Transverse colon (tissue), 4 donors: ENCODE measurements at regions not wholly inside any gene's neighbourhood (a gene's known extent, or its start where the extent isn't known, plus 50 kb on each side); places are given as distances from the start of the nearest gene placed in this dataset.

ENCODE experiments used
- DNase-seq: peaks from one replicate; pipeline ENCODE4 v3.0.0-alpha.2; 2019
- H3K27ac ChIP-seq, 4 donors: fragments of 200-600 bp; sonication (generic); 2 replicates each; pipeline ENCODE4 v1.5.1; 2016 to 2018; ENCODE audit warnings: inconsistent platforms in 4 of 4
- H3K27me3 ChIP-seq: fragments of 200-600 bp; sonication (generic); 2 replicates; pipeline ENCODE4 v1.5.1; 2017; ENCODE audit warnings: inconsistent platforms
- H3K36me3 ChIP-seq, 4 donors: fragments of 200-600 bp; sonication (generic); 2 replicates each; pipeline ENCODE4 v1.5.1; 2017 to 2019; ENCODE audit warnings: inconsistent platforms in 4 of 4
- H3K4me1 ChIP-seq, 4 donors: fragments of 200-600 bp; sonication (generic); 2 replicates each; pipeline ENCODE4 v1.5.1; 2017 to 2020; ENCODE audit warnings: inconsistent platforms in 4 of 4
- H3K4me3 ChIP-seq, 4 donors: fragments of 200-600 bp; sonication (generic); 1 replicate in 1 of 4; 2 replicates in 3 of 4; pipeline versions ENCODE4 v1.5.1 to v1.6.1; 2017 to 2019; ENCODE audit warnings: inconsistent platforms in 4 of 4
- H3K9me3 ChIP-seq, 2 donors: fragments of 200-600 bp; sonication (generic); 2 replicates each; pipeline ENCODE4 v1.5.1; 2017 to 2019; ENCODE audit warnings: inconsistent platforms in 2 of 2
- EP300 ChIP-seq: sonication (generic); formaldehyde crosslinking; IDR thresholded peaks from one replicate; pipeline ENCODE4 v1.6.1; 2017; ENCODE audit warnings: antibody characterized with exemption, low read depth
- POLR2A ChIP-seq: fragments of 450-650 bp; IDR thresholded peaks from one replicate; pipeline ENCODE4 v1.6.1; 2016; ENCODE audit warnings: antibody characterized with exemption, mild to moderate bottlenecking, moderate library complexity
- POLR2AphosphoS5 ChIP-seq, 3 donors: sonication (generic); formaldehyde crosslinking; IDR thresholded peaks; one replicate each; pipeline ENCODE4 v1.6.1; 2016; ENCODE audit warnings: antibody characterized with exemption in 3 of 3
- WGBS, 2 donors: methylation state at CpG; one replicate each; pipeline ENCODE4 v1.1.5; 2018; ENCODE audit warnings: low coverage in 1 of 2; 5-methylcytosine and 5-hydroxymethylcytosine counted together
- in situ Hi-C, 4 donors: fragments of 200-750 bp; cut with MboI; loops; one replicate each; pipeline versions ENCODE4 v1.15.0 to v1.15.1; 2017; ENCODE audit warnings: low sequenced_read_pairs in 3 of 4, low pct_ligation_motif_present in 1 of 4, low pct_unique_long_range_greater_than_20kb in 1 of 4
- intact Hi-C: fragments of 100-400 bp; cut with DNase I; formaldehyde crosslinking; loops from one replicate; pipeline ENCODE4 v1.15.1; 2023; ENCODE audit warnings: low total_unique reads
- TF ChIP-seq, protein P1 (sequence below), 5 experiments: fragments of 200-600 bp in 3 of 5; fragments of 450-650 bp in 2 of 5; sonication (generic) in 3 of 5; IDR thresholded peaks; 1 replicate in 2 of 5; 2 replicates in 3 of 5; pipeline ENCODE4 v1.5.1; 2016 to 2017; ENCODE audit warnings: antibody characterized with exemption in 5 of 5, inconsistent platforms in 3 of 5, mild to moderate bottlenecking in 2 of 5, moderate library complexity in 1 of 5

DNA sequence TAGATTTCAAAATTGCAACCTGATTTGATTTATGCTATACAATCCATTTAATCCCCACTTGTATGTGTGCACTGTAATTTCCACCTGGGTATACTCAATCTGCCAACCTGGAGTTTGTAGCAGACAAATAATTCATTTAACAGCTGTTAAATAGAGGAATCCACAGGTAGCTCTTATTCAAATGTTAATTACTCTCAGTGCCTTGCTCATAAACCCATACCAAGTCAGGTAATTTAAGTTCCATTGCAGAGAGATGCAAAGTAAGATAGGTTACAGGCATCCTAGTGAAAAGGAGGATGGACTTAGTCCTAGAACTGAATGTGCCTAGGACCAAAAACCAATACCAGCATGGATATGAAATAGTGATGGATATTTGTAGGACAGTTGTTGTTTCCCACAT lies 674.2 kb downstream of the TBL1XR1 start:
- no peak for TF ChIP-seq EP300
- Histone ChIP-seq H3K36me3 (no peaks in the 10 kb centered on the region), H3K4me1 (no peaks in the 10 kb centered on the region), H3K4me3 (no peak overlapping the region), H3K9me3 (no peaks in the 10 kb centered on the region), H3K27me3 (no peaks in the 10 kb centered on the region), H3K27ac (no peak overlapping the region)
- no peak for DNase-seq
- intact Hi-C loops: no loop called here
- in situ Hi-C loops: loop anchor here in 2 of 4 donors (25.0 kb wide), 1 partner anchor 414 kb away; no protein-coding TSS in a partner anchor

DNA sequence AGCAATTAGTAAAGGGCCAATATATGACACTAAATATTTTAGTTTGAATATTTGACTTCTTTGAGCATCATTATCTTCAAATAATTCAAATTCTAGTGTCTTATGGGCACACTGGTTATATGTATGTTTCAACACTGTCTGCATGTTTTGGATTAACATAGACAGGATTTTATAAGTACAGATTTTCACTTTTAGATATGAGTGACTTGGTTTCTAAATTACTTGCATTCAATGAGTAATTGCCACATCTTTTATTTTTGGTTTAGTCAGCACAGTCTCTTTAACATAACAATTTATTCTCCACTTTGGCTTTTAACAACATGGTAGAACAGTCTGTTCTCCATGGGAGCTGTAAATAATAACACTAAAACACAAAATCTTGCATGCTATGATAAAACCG lies 674.8 kb downstream of the TBL1XR1 start:
- intact Hi-C loops (no loop called here), in situ Hi-C loops (loop anchor here in 2 of 4 donors (25.0 kb wide), 1 partner anchor 415 kb away; no protein-coding TSS in a partner anchor)
- no peak for DNase-seq
- no peaks in the 10 kb centered on the region for H3K4me1 ChIP-seq
- H3K36me3 ChIP-seq: no peaks in the 10 kb centered on the region
- no peaks in the 10 kb centered on the region for H3K27me3 ChIP-seq
- H3K27ac ChIP-seq: no peak overlapping the region
- TF ChIP-seq POLR2AphosphoS5 (IDR thresholded peaks at IDR 0.05) (no peak), EP300 (no peak), POLR2A (no peak)
- TF ChIP-seq, protein P1, sequence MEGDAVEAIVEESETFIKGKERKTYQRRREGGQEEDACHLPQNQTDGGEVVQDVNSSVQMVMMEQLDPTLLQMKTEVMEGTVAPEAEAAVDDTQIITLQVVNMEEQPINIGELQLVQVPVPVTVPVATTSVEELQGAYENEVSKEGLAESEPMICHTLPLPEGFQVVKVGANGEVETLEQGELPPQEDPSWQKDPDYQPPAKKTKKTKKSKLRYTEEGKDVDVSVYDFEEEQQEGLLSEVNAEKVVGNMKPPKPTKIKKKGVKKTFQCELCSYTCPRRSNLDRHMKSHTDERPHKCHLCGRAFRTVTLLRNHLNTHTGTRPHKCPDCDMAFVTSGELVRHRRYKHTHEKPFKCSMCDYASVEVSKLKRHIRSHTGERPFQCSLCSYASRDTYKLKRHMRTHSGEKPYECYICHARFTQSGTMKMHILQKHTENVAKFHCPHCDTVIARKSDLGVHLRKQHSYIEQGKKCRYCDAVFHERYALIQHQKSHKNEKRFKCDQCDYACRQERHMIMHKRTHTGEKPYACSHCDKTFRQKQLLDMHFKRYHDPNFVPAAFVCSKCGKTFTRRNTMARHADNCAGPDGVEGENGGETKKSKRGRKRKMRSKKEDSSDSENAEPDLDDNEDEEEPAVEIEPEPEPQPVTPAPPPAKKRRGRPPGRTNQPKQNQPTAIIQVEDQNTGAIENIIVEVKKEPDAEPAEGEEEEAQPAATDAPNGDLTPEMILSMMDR (IDR thresholded peaks at IDR 0.05): no peak
- H3K4me3 ChIP-seq: no peak overlapping the region
- 85 to 90% methylated on average over 1 of the region's 1 CpG for WGBS, 2 donors
- H3K9me3 ChIP-seq: no peaks in the 10 kb centered on the region

DNA sequence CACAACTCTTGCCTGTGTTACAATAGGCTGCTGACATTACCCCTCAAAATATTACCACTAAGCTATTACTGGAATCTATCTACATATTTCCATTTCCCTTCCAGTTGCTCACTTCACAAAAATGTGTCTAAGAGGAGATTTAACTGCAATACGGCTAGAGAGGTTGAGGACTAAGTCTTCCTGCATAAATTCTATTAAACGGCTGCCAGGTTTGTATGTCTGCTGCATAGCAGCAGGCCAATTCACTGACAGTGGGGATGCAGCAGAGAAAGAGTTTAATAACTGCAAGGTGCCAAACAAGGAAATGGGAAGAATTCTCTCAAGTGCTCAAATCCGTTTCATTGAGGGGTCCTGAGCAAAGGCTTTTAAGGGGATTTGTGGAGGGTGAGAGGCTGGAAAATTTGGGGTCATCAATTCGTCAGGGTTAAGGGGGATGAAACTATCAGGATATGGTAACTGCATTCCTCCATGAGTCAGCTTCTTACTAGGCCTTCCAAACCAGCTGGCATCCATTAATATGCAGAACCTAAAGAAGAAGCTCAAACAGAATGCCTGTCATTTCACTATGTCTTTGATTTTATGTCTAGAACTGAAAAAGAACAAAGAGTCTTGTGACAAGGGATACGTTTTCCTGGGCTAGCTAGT lies 675.6 kb downstream of the TBL1XR1 start:
- no peak overlapping the region for H3K27ac ChIP-seq
- no peaks in the 10 kb centered on the region for H3K36me3 ChIP-seq
- WGBS, 2 donors: 52 to 64% methylated on average over 4 to 5 of the region's 5 CpGs
- no peak for DNase-seq
- in situ Hi-C loops: loop anchor here in 2 of 4 donors (25.0 kb wide), 1 partner anchor 416 kb away; no protein-coding TSS in a partner anchor
- no peaks in the 10 kb centered on the region for H3K9me3 ChIP-seq
- intact Hi-C loops: no loop called here
- no peak for TF ChIP-seq EP300
- no peak for TF ChIP-seq POLR2A
- TF ChIP-seq, protein P1 (IDR thresholded peaks at IDR 0.05): no peak
- no peaks in the 10 kb centered on the region for H3K4me1 ChIP-seq
- H3K4me3 ChIP-seq: no peak overlapping the region
- H3K27me3 ChIP-seq: no peaks in the 10 kb centered on the region

DNA sequence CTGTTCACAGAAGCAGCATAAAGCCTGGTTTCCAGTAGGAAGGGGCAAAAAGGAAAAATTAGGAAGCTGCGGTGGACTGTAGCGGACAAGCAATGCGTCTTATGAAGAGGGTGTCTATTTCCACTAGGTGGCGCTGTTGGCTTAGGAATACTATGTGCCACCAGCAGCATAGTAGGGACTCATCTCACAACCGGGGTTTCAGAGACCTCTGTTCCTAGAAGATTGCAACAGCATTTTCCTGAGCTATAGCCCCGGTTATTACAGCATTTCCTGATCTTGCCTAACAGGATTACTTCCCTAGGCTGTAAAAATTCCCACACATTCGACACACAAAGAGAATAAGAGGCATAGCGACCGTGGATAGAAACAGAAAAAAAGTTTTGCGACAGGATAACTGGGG lies 683.0 kb downstream of the TBL1XR1 start:
- H3K36me3 ChIP-seq: no peaks in the 10 kb centered on the region
- no peak overlapping the region for H3K4me3 ChIP-seq
- H3K27ac ChIP-seq: no peak overlapping the region
- in situ Hi-C loops (loop anchor here in 2 of 4 donors (25.0 kb wide), 1 partner anchor 423 kb away; no protein-coding TSS in a partner anchor), intact Hi-C loops (loop anchor here (2.0 to 5.0 kb wide), 2 partner anchors 148 to 425 kb away; no protein-coding TSS in a partner anchor)
- H3K27me3 ChIP-seq: no peaks in the 10 kb centered on the region
- no peak for DNase-seq
- TF ChIP-seq, protein P1 (IDR thresholded peaks at IDR 0.05): peak; percentile 38 to 55 (median 47)
- TF ChIP-seq EP300: no peak
- TF ChIP-seq POLR2A: no peak
- TF ChIP-seq POLR2AphosphoS5 (IDR thresholded peaks at IDR 0.05): no peak
- 68 to 88% methylated on average over 5 to 10 of the region's 10 CpGs for WGBS, 2 donors
- H3K9me3 ChIP-seq: peaks cover 19 to 29% of the 10 kb centered on the region in 2 donors
- no peaks in the 10 kb centered on the region for H3K4me1 ChIP-seq
